ENCODE measurements at regions not wholly inside any gene's neighbourhood (a gene's known extent, or its start where the extent isn't known, plus 50 kb on each side); places are given as distances from the start of the nearest gene placed in this dataset.
A peak's percentile ranks its signal among the peaks of the same experiment; 100 is the strongest.

DNA sequence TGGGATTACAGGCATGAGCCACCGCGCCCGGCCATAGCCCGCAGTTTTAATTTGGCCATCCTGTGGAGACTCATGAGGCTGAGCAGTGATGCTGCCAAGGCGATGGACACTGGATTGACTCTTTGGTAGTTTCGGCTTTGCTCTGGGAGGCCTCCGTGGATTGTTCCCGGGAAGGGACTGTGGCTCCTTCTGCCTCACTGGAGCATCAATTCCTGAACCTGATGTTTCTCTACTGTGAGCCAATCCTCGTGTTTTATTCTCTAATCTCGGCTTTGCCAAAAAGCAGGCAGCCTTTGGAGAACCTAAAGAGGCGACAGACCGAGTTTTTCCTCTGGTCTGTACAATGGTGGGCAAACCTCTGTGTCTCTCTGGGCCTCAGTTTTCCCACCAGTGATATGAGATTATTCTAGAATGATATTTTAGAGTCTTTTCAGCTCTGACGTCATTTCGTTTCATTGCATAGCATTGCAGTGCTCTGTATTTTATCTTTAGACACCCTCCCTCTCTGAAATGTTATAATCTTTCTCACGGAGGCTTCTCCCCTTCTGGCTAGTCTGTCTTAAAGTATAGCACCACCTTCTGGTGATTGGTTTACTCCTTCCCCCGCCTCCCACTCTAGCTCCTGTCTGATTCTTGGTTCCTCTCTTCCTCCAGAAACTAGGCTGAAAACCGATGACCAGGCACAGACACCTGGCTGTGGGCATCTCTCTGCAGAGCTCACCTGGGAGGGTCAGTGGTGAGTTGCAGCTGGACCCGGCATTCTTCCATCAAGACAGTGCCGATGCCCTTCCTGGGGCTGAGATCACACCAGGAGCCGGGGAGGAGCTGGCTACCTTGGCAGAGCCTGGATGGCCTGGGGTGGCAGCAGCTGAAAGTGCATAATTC lies 341.3 kb downstream of the MYCN start:
- no peak overlapping the region for H3K4me2 ChIP-seq (ENCODE audit: insufficient read depth, insufficient read length, low read length)
- H3K27ac ChIP-seq (ENCODE audit: insufficient read length, low read depth, low read length) = no peak overlapping the region
- Mint-ChIP-seq H3K36me3 (ENCODE audit: insufficient read depth in 1 of 3, low read depth in 3 of 3) (no peaks in the 10 kb centered on the region; a peak in 1 of 7 replicates), H3K4me1 (peaks cover 7 to 11% of the 10 kb centered on the region in 2 experiments), H3K27me3 (ENCODE audit: low read depth) (no peaks in the 10 kb centered on the region; the same call in 1 of the 2 replicates), H3K9me3 (no peaks in the 10 kb centered on the region; a peak in 1 of 5 replicates), H3K4me3 (no peak overlapping the region), H3K27ac (no peak overlapping the region)
- no peaks in the 10 kb centered on the region for H3K79me2 ChIP-seq (ENCODE audit: insufficient read depth, low read length)
- no peak overlapping the region for H4K8ac ChIP-seq (replicated peaks; ENCODE audit: insufficient read length, low read depth, low read length)
- H2BK20ac ChIP-seq (ENCODE audit: low read depth, low read length, poor library complexity, severe bottlenecking) = no peak overlapping the region
- no peak overlapping the region for H2AFZ ChIP-seq (ENCODE audit: low read length)
- no peak overlapping the region for H4K91ac ChIP-seq (ENCODE audit: insufficient read length, low read depth, low read length)
- H2BK15ac ChIP-seq (ENCODE audit: low read depth, low read length) = no peak overlapping the region
- no peak overlapping the region for H4K5ac ChIP-seq (ENCODE audit: insufficient read length, low read depth, low read length)
- DNase-seq = peak; percentile 74
- no peak overlapping the region for H3K56ac ChIP-seq (ENCODE audit: insufficient read length, low read depth, low read length)
- WGBS (ENCODE audit: extremely low coverage, insufficient read length, low lambda C conversion rate) = no CpG with 5 or more reads among the region's 20 CpGs
- no peaks in the 10 kb centered on the region for H3K79me1 ChIP-seq (ENCODE audit: insufficient read depth, low read depth, low read length, poor library complexity, severe bottlenecking)
- H2BK5ac ChIP-seq (ENCODE audit: insufficient read length, low read length) = no peak overlapping the region
- H3K18ac ChIP-seq (ENCODE audit: insufficient read length, low read depth, low read length) = no peak overlapping the region
- H3K23me2 ChIP-seq (ENCODE audit: insufficient read length, low read depth, low read length, poor library complexity, severe bottlenecking) = no peaks in the 10 kb centered on the region
- H2BK120ac ChIP-seq (ENCODE audit: low read depth, low read length, poor library complexity, severe bottlenecking) = no peak overlapping the region
- H3K9me3 ChIP-seq (ENCODE audit: control insufficient read depth, low read depth, low read length) = no peaks in the 10 kb centered on the region
- no peaks in the 10 kb centered on the region for H3K27me3 ChIP-seq (ENCODE audit: insufficient read depth, low read length)
- H3K4me1 ChIP-seq (ENCODE audit: insufficient read depth, low read length) = no peaks in the 10 kb centered on the region; the same call in 1 of the 2 replicates
- TF ChIP-seq CTCF (conservative IDR thresholded peaks at IDR 0.05) = peak; percentile 81
- H2AK5ac ChIP-seq (ENCODE audit: insufficient read length, low read length) = no peak overlapping the region
- no peak overlapping the region for H3T11ph ChIP-seq (ENCODE audit: low read length)
- no peak overlapping the region for H2BK12ac ChIP-seq (ENCODE audit: insufficient read length, low read depth, low read length)
- H3K4ac ChIP-seq (ENCODE audit: low read depth, low read length) = no peak overlapping the region
- H4K20me1 ChIP-seq (ENCODE audit: control insufficient read depth, insufficient read depth, insufficient read length) = no peaks in the 10 kb centered on the region
- H3K23ac ChIP-seq (ENCODE audit: insufficient read length, low read depth, low read length) = no peak overlapping the region
- no peak overlapping the region for H3K14ac ChIP-seq (ENCODE audit: insufficient read depth, low read length)
- H3K9ac ChIP-seq (ENCODE audit: extremely low read depth, insufficient read length, low read length) = no peak overlapping the region

Measured in H9 (cell line).